GM18499 (cell line): ENCODE measurements at regions not wholly inside any gene's neighbourhood (a gene's known extent, or its start where the extent isn't known, plus 50 kb on each side); places are given as distances from the start of the nearest gene placed in this dataset.
"Not testable (repeated sequence)": the region's sequence is repeated elsewhere in the genome, so short reads cannot be mapped to it uniquely, and the experiment has no call there.

ENCODE experiments used
- ATAC-seq: cut with Tn5 transposase; IDR thresholded peaks from one replicate; pipeline ENCODE4 v1.9.1; 2021; ENCODE audit warnings: moderate number of reproducible peaks; ENCODE audit not compliant: insufficient read depth, unreplicated experiment

GRCh38 chr3:162558016-162558415, 1061.4 kb downstream of the OTOL1 start:
- ATAC-seq: no peak

GRCh38 chr3:162568706-162569105, 1072.1 kb downstream of the OTOL1 start:
- ATAC-seq: no peak

GRCh38 chr3:162569314-162569713, 1072.7 kb downstream of the OTOL1 start:
- no peak for ATAC-seq

GRCh38 chr3:162584986-162585385, 1088.4 kb downstream of the OTOL1 start:
- no peak for ATAC-seq

- no peak for ATAC-seq
Observed at GRCh38 chr3:162586591-162586990, 1090.0 kb downstream of the OTOL1 start.

- no peak for ATAC-seq
Observed at GRCh38 chr3:162597226-162597625, 1100.6 kb downstream of the OTOL1 start.

- ATAC-seq: not testable (repeated sequence)
Observed at GRCh38 chr3:162598500-162598899, 1101.9 kb downstream of the OTOL1 start.

GRCh38 chr3:162599742-162600141, 1103.1 kb downstream of the OTOL1 start:
- not testable (repeated sequence) for ATAC-seq

- no peak for ATAC-seq
Observed at GRCh38 chr3:162601101-162601670, 1104.6 kb downstream of the OTOL1 start.

GRCh38 chr3:162602619-162603018, 1106.0 kb downstream of the OTOL1 start:
- no peak for ATAC-seq

GRCh38 chr3:162605651-162606204, 1109.1 kb downstream of the OTOL1 start:
- ATAC-seq: no peak

GRCh38 chr3:162610261-162610660, 1113.7 kb downstream of the OTOL1 start:
- no peak for ATAC-seq

GRCh38 chr3:162612991-162613390, 1116.4 kb downstream of the OTOL1 start:
- ATAC-seq: no peak

- no peak for ATAC-seq
Observed at GRCh38 chr3:162626172-162626571, 1129.6 kb downstream of the OTOL1 start.

GRCh38 chr3:162628531-162628930, 1131.9 kb downstream of the OTOL1 start:
- no peak for ATAC-seq

- no peak for ATAC-seq
Observed at GRCh38 chr3:162629372-162629771, 1132.8 kb downstream of the OTOL1 start.

- ATAC-seq: no peak
Observed at GRCh38 chr3:162632672-162633071, 1136.1 kb downstream of the OTOL1 start.

- ATAC-seq: not testable (repeated sequence)
Observed at GRCh38 chr3:162640208-162640607, 1143.6 kb downstream of the OTOL1 start.

- no peak for ATAC-seq
Observed at GRCh38 chr3:162641317-162641716, 1144.7 kb downstream of the OTOL1 start.

- ATAC-seq: no peak
Observed at GRCh38 chr3:162641907-162642306, 1145.3 kb downstream of the OTOL1 start.

GRCh38 chr3:162643245-162643644, 1146.6 kb downstream of the OTOL1 start:
- ATAC-seq: no peak

GRCh38 chr3:162647321-162647720, 1150.7 kb downstream of the OTOL1 start:
- ATAC-seq: no peak
